ENCODE measurements at regions not wholly inside any gene's neighbourhood (a gene's known extent, or its start where the extent isn't known, plus 50 kb on each side); places are given as distances from the start of the nearest gene placed in this dataset.
A peak's percentile ranks its signal among the peaks of the same experiment; 100 is the strongest.

GRCh38 chr4:77432717-77433417 lies 172.8 kb upstream of the CXCL13 start:
- no peaks in the 10 kb centered on the region for H3K27me3 ChIP-seq
- WGBS, 2 donors = 67 to 70% methylated on average over 3 of the region's 3 CpGs
- no peaks in the 10 kb centered on the region for H3K9me3 ChIP-seq
- H3K27ac ChIP-seq = no peak overlapping the region
- no peak overlapping the region for H3K4me3 ChIP-seq
- no peaks in the 10 kb centered on the region for H3K36me3 ChIP-seq
- no peak for DNase-seq (ENCODE audit: low spot score in 2 of 2)
- H3K4me1 ChIP-seq = peaks cover 0 to 14% (median 3%) of the 10 kb centered on the region in 4 donors
- TF ChIP-seq POLR2A (IDR thresholded peaks at IDR 0.05) = no peak
- no peak for TF ChIP-seq EP300 (IDR thresholded peaks at IDR 0.05)
- no peak for TF ChIP-seq CTCF (IDR thresholded peaks at IDR 0.05)

GRCh38 chr4:77433418-77433733 lies 172.2 kb upstream of the CXCL13 start:
- no peak overlapping the region for H3K27ac ChIP-seq

GRCh38 chr4:77434299-77435092 lies 171.1 kb upstream of the CXCL13 start:
- 57 to 58% methylated on average over 10 of the region's 10 CpGs for WGBS, 2 donors
- H3K4me3 ChIP-seq = no peak overlapping the region
- H3K9me3 ChIP-seq = no peaks in the 10 kb centered on the region
- H3K36me3 ChIP-seq = no peaks in the 10 kb centered on the region
- no peak overlapping the region for H3K27ac ChIP-seq
- peak; percentile 8 to 34 for DNase-seq (ENCODE audit: low spot score in 2 of 2)
- TF ChIP-seq EP300 (IDR thresholded peaks at IDR 0.05) = no peak
- TF ChIP-seq POLR2A (IDR thresholded peaks at IDR 0.05) = no peak
- TF ChIP-seq CTCF (IDR thresholded peaks at IDR 0.05) = no peak
- H3K27me3 ChIP-seq = no peaks in the 10 kb centered on the region
- H3K4me1 ChIP-seq = peaks cover 0 to 14% (median 3%) of the 10 kb centered on the region in 4 donors

More at GRCh38 chr4:77433418-77433733, 172.2 kb upstream of the CXCL13 start:
- Histone ChIP-seq H3K4me1 (peaks cover 0 to 14% (median 3%) of the 10 kb centered on the region in 4 donors), H3K9me3 (no peaks in the 10 kb centered on the region), H3K36me3 (no peaks in the 10 kb centered on the region), H3K27me3 (no peaks in the 10 kb centered on the region), H3K4me3 (no peak overlapping the region)
- WGBS, 2 donors = 2% methylated on average over 2 of the region's 2 CpGs
- DNase-seq (ENCODE audit: low spot score in 2 of 2) = peak in 1 of 2 donors; percentile 7
- no peak for TF ChIP-seq POLR2A (IDR thresholded peaks at IDR 0.05)
- no peak for TF ChIP-seq EP300 (IDR thresholded peaks at IDR 0.05)
- TF ChIP-seq CTCF (IDR thresholded peaks at IDR 0.05) = peak; percentile 35 to 59 (median 40)

- no peak overlapping the region for H3K4me3 ChIP-seq
- no peaks in the 10 kb centered on the region for H3K27me3 ChIP-seq
- H3K27ac ChIP-seq = no peak overlapping the region
- H3K4me1 ChIP-seq = peaks cover 0 to 14% (median 3%) of the 10 kb centered on the region in 4 donors
- TF ChIP-seq EP300 (IDR thresholded peaks at IDR 0.05) (no peak), POLR2A (IDR thresholded peaks at IDR 0.05) (no peak), CTCF (IDR thresholded peaks at IDR 0.05) (no peak)
- WGBS, 2 donors = 92 to 96% methylated on average over 4 of the region's 4 CpGs
- no peaks in the 10 kb centered on the region for H3K36me3 ChIP-seq
- H3K9me3 ChIP-seq = no peaks in the 10 kb centered on the region
- DNase-seq (ENCODE audit: low spot score in 2 of 2) = no peak
Measured at GRCh38 chr4:77437079-77437478, 168.5 kb upstream of the CXCL13 start.

- Histone ChIP-seq H3K4me1 (peaks cover 0 to 6% (median 0%) of the 10 kb centered on the region in 4 donors), H3K9me3 (no peaks in the 10 kb centered on the region), H3K36me3 (no peaks in the 10 kb centered on the region), H3K4me3 (no peak overlapping the region), H3K27me3 (no peaks in the 10 kb centered on the region), H3K27ac (no peak overlapping the region)
- no peak for TF ChIP-seq EP300 (IDR thresholded peaks at IDR 0.05)
- TF ChIP-seq CTCF (IDR thresholded peaks at IDR 0.05) = no peak
- TF ChIP-seq POLR2A (IDR thresholded peaks at IDR 0.05) = no peak
- WGBS, 2 donors = 91 to 96% methylated on average over 9 of the region's 9 CpGs
- DNase-seq (ENCODE audit: low spot score in 2 of 2) = no peak
Measured at GRCh38 chr4:77438549-77438948, 167.1 kb upstream of the CXCL13 start.
